Immature natural killer cell (primary cell): ENCODE measurements at regions not wholly inside any gene's neighbourhood (a gene's known extent, or its start where the extent isn't known, plus 50 kb on each side); places are given as distances from the start of the nearest gene placed in this dataset.

Source experiments
- DNase-seq, 3 donors: peaks; one replicate each; pipeline ENCODE4 v3.0.0; 2022; ENCODE audit warnings: mixed read lengths in 1 of 3
- H3K27ac Mint-ChIP-seq, 6 donors: one replicate each; pipeline ENCODE4 v1.8.0; 2020; ENCODE audit warnings: mixed read lengths in 6 of 6, mild to moderate bottlenecking in 5 of 6, inconsistent platforms in 4 of 6, moderate library complexity in 3 of 6
- H3K27me3 Mint-ChIP-seq, 3 donors: one replicate each; pipeline ENCODE4 v1.8.0; 2020 to 2021; ENCODE audit warnings: low read depth in 3 of 3, mild to moderate bottlenecking in 3 of 3, mixed read lengths in 3 of 3, moderate library complexity in 3 of 3, inconsistent platforms in 1 of 3
- H3K36me3 Mint-ChIP-seq, 3 donors: one replicate each; pipeline ENCODE4 v1.8.0; 2020; ENCODE audit warnings: mixed read lengths in 3 of 3, inconsistent platforms in 2 of 3, mild to moderate bottlenecking in 2 of 3
- H3K4me1 Mint-ChIP-seq, 2 donors: one replicate each; pipeline ENCODE4 v1.8.0; 2020; ENCODE audit warnings: inconsistent platforms in 2 of 2, mild to moderate bottlenecking in 2 of 2, mixed read lengths in 2 of 2, moderate library complexity in 1 of 2
- H3K4me3 Mint-ChIP-seq, 5 donors: one replicate each; pipeline ENCODE4 v1.8.0; 2020; ENCODE audit warnings: mild to moderate bottlenecking in 5 of 5, mixed read lengths in 5 of 5, inconsistent platforms in 3 of 5, moderate library complexity in 3 of 5
- H3K9me3 Mint-ChIP-seq, 6 donors: one replicate each; pipeline ENCODE4 v1.8.0; 2020; ENCODE audit warnings: mild to moderate bottlenecking in 6 of 6, mixed read lengths in 6 of 6, inconsistent platforms in 4 of 6, moderate library complexity in 3 of 6

GRCh38 chr17:65436871-65437270 lies 124.6 kb downstream of the AXIN2 start:
- peaks cover 6 to 18% (median 17%) of the 10 kb centered on the region in 3 donors for H3K27me3 Mint-ChIP-seq
- peaks cover 0 to 3% (median 1%) of the 10 kb centered on the region in 6 donors for H3K9me3 Mint-ChIP-seq
- H3K27ac Mint-ChIP-seq: no peak overlapping the region
- H3K36me3 Mint-ChIP-seq: no peaks in the 10 kb centered on the region
- no peak for DNase-seq
- H3K4me3 Mint-ChIP-seq: no peak overlapping the region
- H3K4me1 Mint-ChIP-seq: no peaks in the 10 kb centered on the region

- H3K27me3 Mint-ChIP-seq: peaks cover 6 to 14% (median 12%) of the 10 kb centered on the region in 3 donors
- no peaks in the 10 kb centered on the region for H3K36me3 Mint-ChIP-seq
- H3K4me1 Mint-ChIP-seq: no peaks in the 10 kb centered on the region
Observed at GRCh38 chr17:65434878-65435277, 126.6 kb downstream of the AXIN2 start.

GRCh38 chr17:65434251-65434650 lies 127.2 kb downstream of the AXIN2 start:
- H3K27me3 Mint-ChIP-seq: peaks cover 5 to 11% (median 10%) of the 10 kb centered on the region in 3 donors
- H3K27ac Mint-ChIP-seq: no peak overlapping the region
- H3K4me3 Mint-ChIP-seq: no peak overlapping the region
- no peaks in the 10 kb centered on the region for H3K4me1 Mint-ChIP-seq
- DNase-seq: no peak
- no peaks in the 10 kb centered on the region for H3K36me3 Mint-ChIP-seq
- peaks cover 0 to 5% (median 1%) of the 10 kb centered on the region in 6 donors for H3K9me3 Mint-ChIP-seq

More at GRCh38 chr17:65434878-65435277, 126.6 kb downstream of the AXIN2 start:
- no peak for DNase-seq
- Mint-ChIP-seq H3K9me3 (peaks cover 0 to 5% (median 1%) of the 10 kb centered on the region in 6 donors), H3K4me3 (no peak overlapping the region), H3K27ac (no peak overlapping the region)

DNA sequence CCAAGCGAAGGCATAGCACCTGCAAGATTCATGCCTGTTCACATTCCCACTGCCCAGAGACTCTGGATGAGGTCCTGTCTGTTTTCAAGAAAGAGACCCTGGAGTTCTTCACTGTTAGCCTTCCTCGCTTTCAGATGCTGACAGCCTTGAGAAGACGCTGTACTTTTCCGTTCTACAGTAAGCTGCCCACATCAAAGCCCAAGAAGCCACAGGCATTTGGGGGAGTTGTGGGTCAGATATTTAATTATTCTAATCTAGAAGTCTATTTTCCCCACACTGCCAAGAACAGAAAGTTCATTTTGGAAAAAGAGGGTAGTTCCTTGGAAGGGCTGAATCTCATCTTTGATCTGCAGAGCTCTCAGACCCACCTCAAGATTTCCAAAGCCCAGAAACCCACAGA lies 127.9 kb downstream of the AXIN2 start:
- H3K27me3 Mint-ChIP-seq: peaks cover 4 to 10% (median 9%) of the 10 kb centered on the region in 3 donors
- no peak overlapping the region for H3K4me3 Mint-ChIP-seq

DNA sequence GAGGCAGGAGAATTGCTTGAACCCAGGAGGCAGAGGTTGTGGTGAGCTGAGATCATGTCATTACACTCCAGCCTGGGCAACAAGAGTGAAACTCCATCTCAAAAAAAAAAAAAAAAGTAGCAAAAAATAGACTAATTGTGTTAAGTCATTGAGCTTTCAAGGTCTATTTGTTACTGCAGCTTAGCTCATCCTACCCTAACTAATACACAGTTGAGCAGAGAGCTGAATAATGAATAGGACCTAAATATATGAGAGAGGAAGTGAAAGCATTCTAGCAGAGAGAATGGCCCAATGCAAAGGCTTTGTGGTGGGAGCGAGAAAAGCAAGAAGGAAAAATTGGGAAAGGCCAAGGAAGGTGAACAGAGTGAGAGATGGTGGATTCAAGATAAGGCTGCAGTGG lies 128.3 kb downstream of the AXIN2 start:
- Mint-ChIP-seq H3K36me3 (no peaks in the 10 kb centered on the region), H3K27ac (peak overlapping the region in 1 of 6 donors; percentile 24), H3K4me3 (no peak overlapping the region), H3K4me1 (no peaks in the 10 kb centered on the region), H3K9me3 (peaks cover 0 to 5% (median 1%) of the 10 kb centered on the region in 6 donors), H3K27me3 (peaks cover 4 to 10% (median 9%) of the 10 kb centered on the region in 3 donors)
- no peak for DNase-seq

More for the DNA sequence above, 127.9 kb downstream of the AXIN2 start:
- DNase-seq: no peak
- no peaks in the 10 kb centered on the region for H3K4me1 Mint-ChIP-seq
- H3K9me3 Mint-ChIP-seq: peaks cover 0 to 5% (median 1%) of the 10 kb centered on the region in 6 donors
- H3K36me3 Mint-ChIP-seq: no peaks in the 10 kb centered on the region
- H3K27ac Mint-ChIP-seq: no peak overlapping the region

DNA sequence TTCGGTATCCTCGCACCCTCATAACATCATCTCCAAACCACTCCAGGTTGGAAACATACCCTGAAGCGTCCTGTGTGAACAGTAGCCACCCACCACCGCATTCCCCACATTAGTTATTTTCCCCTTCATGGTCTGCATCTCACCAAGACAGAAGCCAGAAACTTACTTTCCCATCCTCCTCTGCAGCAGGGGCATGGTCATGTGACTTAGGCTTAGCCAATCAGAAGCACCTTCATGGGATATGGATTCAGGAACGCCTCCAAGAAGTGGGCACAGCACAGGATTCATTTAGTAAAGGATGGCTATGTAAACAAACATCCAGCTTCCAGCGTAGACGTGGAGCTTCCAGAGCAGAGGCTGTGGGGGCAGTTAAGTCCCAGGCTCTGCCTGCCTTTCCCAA lies 130.3 kb downstream of the AXIN2 start:
- Mint-ChIP-seq H3K9me3 (peaks cover 0 to 6% (median 1%) of the 10 kb centered on the region in 6 donors), H3K36me3 (no peaks in the 10 kb centered on the region), H3K4me3 (no peak overlapping the region), H3K27ac (no peak overlapping the region), H3K4me1 (no peaks in the 10 kb centered on the region), H3K27me3 (peaks cover 4 to 11% (median 9%) of the 10 kb centered on the region in 3 donors)
- DNase-seq: no peak

GRCh38 chr17:65430209-65430833 lies 131.1 kb downstream of the AXIN2 start:
- H3K27me3 Mint-ChIP-seq: peaks cover 4 to 11% (median 11%) of the 10 kb centered on the region in 3 donors
- no peaks in the 10 kb centered on the region for H3K36me3 Mint-ChIP-seq
- H3K4me3 Mint-ChIP-seq: no peak overlapping the region
- DNase-seq: no peak
- no peak overlapping the region for H3K27ac Mint-ChIP-seq
- peaks cover 0 to 6% (median 1%) of the 10 kb centered on the region in 6 donors for H3K9me3 Mint-ChIP-seq
- no peaks in the 10 kb centered on the region for H3K4me1 Mint-ChIP-seq

DNA sequence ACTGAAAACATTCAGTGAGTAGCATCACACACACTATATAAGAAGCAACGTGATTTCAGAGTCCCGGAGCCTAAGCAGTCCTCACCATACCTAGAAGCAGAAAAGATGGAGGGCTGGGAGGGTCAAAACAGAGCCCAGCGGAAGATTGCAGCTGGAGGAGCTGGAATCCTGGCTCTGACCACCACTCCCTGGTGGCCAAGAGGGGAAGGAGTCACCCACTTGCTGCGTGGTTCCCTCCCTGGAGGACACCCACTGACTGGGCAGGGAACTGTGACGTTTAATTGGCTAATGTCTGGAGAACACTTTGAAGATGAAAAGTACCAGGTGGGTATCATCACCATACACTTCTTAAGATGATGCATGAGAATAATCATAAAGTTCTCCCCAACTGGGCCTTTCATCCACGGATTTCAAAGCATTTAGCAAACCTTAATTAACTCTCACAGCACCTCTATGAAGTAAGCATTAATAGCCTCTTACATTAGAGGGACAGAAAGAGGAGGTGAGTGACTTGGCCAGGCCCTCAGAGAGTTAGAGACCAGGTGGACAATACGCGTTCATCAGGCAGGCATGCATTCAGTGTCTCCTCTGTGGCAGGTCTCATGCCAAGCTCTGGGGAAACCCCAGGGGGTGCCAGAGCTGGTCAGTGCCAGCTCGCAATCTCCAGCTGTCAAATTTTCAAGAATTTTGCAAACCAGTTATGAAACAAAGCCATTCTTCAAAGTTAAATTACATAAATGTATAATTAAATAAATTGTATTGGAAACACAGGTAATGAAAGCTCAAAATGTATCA lies 137.9 kb downstream of the AXIN2 start:
- H3K36me3 Mint-ChIP-seq: no peaks in the 10 kb centered on the region
- no peaks in the 10 kb centered on the region for H3K4me1 Mint-ChIP-seq
- H3K27me3 Mint-ChIP-seq: peaks cover 0 to 6% (median 1%) of the 10 kb centered on the region in 3 donors
- no peak for DNase-seq
- no peak overlapping the region for H3K4me3 Mint-ChIP-seq
- H3K27ac Mint-ChIP-seq: no peak overlapping the region
- H3K9me3 Mint-ChIP-seq: peaks cover 0 to 7% (median 0%) of the 10 kb centered on the region in 6 donors

DNA sequence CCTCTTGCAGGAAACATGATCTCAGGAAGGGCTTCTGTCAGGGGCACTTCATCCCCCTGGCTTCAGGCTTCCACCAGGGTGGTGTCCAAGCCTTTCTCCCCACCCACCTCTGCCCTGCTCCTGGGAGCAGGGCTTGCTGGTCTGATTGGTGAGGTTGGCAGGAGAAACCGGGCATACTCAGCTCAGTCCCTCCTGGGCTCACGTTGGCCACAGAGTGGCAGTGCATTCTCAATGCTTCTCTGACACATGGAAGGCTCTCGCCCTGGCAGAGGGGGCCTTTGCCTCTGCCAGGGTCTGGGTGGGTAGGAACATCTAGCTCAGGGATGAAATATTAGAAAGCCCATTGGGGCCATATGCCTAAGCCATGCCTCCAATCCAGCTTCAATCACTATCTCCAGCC lies 142.8 kb downstream of the AXIN2 start:
- H3K4me3 Mint-ChIP-seq: no peak overlapping the region
- no peaks in the 10 kb centered on the region for H3K36me3 Mint-ChIP-seq
- H3K4me1 Mint-ChIP-seq: no peaks in the 10 kb centered on the region
- H3K27ac Mint-ChIP-seq: no peak overlapping the region
- H3K9me3 Mint-ChIP-seq: peaks cover 0 to 4% (median 0%) of the 10 kb centered on the region in 6 donors
- peaks cover 0 to 5% (median 2%) of the 10 kb centered on the region in 3 donors for H3K27me3 Mint-ChIP-seq
- DNase-seq: no peak

GRCh38 chr17:65417406-65418221 lies 143.8 kb downstream of the AXIN2 start:
- Mint-ChIP-seq H3K9me3 (peaks cover 0 to 4% (median 0%) of the 10 kb centered on the region in 6 donors), H3K36me3 (no peaks in the 10 kb centered on the region), H3K27me3 (peaks cover 0 to 7% (median 3%) of the 10 kb centered on the region in 3 donors)

DNA sequence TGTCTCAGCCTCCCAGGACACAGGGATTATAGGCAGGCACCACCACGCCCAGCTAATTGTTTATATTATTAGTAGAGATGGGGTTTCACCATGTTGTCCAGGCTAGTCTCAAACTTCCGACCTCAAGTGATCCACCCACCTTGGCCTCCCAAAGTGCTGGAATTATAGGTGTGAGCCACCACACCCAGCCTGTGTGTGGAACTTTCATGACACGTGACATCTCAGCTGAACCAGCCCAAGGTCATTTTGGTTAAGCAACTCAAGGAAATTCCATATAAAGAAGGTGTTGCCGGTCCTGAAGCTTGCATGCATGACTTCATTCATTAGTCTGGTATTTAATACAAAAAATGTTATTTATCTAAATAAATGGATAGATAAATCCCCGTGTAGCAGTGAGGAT lies 145.5 kb downstream of the AXIN2 start:
- Mint-ChIP-seq H3K36me3 (no peaks in the 10 kb centered on the region), H3K4me3 (no peak overlapping the region), H3K27me3 (peaks cover 0 to 7% (median 6%) of the 10 kb centered on the region in 3 donors), H3K27ac (no peak overlapping the region), H3K4me1 (no peaks in the 10 kb centered on the region), H3K9me3 (peaks cover 0 to 1% (median 0%) of the 10 kb centered on the region in 6 donors)
- no peak for DNase-seq

More at GRCh38 chr17:65417406-65418221, 143.8 kb downstream of the AXIN2 start:
- no peak for DNase-seq
- H3K27ac Mint-ChIP-seq: no peak overlapping the region
- H3K4me1 Mint-ChIP-seq: no peaks in the 10 kb centered on the region
- no peak overlapping the region for H3K4me3 Mint-ChIP-seq

GRCh38 chr17:65413390-65413789 lies 148.1 kb downstream of the AXIN2 start:
- H3K36me3 Mint-ChIP-seq: no peaks in the 10 kb centered on the region
- no peak for DNase-seq
- no peaks in the 10 kb centered on the region for H3K4me1 Mint-ChIP-seq
- no peak overlapping the region for H3K27ac Mint-ChIP-seq
- peaks cover 0 to 1% (median 0%) of the 10 kb centered on the region in 6 donors for H3K9me3 Mint-ChIP-seq
- H3K27me3 Mint-ChIP-seq: peaks cover 3 to 7% (median 6%) of the 10 kb centered on the region in 3 donors
- no peak overlapping the region for H3K4me3 Mint-ChIP-seq

DNA sequence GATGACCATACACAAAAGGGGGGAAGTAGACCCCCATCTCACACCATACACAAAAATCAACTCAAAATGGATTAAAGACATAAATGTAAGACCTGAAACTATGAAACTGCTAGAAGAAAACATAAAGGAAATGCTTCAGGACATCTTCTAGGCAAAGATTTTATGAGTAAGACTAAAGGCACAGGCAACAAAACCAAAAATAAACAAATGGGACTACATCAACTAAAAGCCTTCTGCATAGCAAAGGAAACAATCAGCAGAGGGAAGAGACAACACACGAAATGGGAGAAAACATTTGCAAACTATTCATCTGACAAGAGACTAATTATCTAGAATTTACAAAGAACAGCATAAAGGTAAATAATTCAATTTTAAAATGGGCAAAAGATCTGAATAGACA lies 152.1 kb downstream of the AXIN2 start:
- H3K36me3 Mint-ChIP-seq: no peaks in the 10 kb centered on the region

More for the DNA sequence above, 152.1 kb downstream of the AXIN2 start:
- H3K4me3 Mint-ChIP-seq: no peak overlapping the region
- no peak overlapping the region for H3K27ac Mint-ChIP-seq
- peaks cover 4 to 7% (median 6%) of the 10 kb centered on the region in 3 donors for H3K27me3 Mint-ChIP-seq
- peaks cover 0 to under 1% (median 0%) of the 10 kb centered on the region in 6 donors for H3K9me3 Mint-ChIP-seq
- no peak for DNase-seq
- no peaks in the 10 kb centered on the region for H3K4me1 Mint-ChIP-seq
